ENCODE measurements at regions not wholly inside any gene's neighbourhood (a gene's known extent, or its start where the extent isn't known, plus 50 kb on each side); places are given as distances from the start of the nearest gene placed in this dataset.
A peak's percentile ranks its signal among the peaks of the same experiment; 100 is the strongest.

DNA sequence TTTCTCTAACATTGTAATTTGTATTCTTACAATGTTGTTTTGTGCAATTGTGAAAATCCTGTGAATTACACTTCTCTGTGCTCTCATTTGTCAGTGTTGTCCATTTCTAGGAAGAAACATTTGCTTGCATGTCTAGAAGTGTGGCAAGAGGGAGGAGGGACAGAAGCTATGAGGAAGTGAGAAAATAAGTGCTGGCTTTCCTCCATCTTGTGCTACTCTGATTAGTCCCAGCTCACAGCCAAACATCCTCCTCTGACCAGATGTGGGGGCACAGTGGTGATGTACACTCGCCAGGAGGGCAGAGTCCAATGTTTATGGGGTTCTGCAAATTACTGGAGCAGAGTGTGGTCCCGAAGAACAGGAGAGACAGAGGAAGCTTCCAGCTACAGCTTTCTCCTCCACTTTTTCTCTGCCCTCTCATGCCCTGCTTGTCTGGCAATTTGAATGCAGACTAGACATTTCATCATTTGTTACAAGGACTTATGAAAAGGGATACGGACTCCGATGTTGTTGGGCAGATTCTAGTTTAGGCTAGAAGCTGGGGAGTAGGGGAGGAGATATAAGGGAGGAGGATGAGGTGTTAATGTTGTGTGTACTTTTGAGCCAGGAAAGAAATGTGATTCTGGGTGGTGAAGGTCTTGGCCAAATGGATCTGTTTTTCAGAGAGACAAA is 131.0 kb upstream of the C1GALT1 start:
- DNase-seq (ENCODE audit: low spot score): peak; percentile 21

DNA sequence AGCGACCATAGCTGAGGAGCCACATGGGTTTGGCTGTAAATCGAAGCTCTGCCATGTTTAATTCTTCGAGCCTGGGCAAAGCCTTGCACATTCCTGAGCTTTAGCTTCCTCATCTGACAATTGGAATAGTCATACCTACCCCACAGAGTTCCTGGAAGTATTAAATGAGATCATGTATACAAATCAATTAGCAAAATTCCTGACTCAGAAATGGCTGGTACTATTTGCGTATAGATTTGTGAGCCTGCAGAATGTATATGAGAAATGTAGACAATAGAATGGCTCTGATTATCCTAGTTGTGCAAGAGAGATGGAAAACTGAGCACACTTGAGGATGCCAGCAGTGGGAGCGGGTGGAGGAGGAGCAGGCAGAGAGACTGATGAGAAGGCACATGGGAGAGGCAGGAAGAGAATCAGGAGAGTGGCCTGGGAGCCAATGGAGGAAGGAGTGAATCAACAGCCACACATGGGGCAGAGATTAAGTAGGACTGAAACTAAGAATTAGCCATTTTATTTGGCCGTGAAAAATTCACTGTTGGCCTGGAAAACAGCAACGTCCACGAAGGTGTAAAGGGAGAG is 128.0 kb upstream of the C1GALT1 start:
- DNase-seq (ENCODE audit: low spot score): peak; percentile 9

DNA sequence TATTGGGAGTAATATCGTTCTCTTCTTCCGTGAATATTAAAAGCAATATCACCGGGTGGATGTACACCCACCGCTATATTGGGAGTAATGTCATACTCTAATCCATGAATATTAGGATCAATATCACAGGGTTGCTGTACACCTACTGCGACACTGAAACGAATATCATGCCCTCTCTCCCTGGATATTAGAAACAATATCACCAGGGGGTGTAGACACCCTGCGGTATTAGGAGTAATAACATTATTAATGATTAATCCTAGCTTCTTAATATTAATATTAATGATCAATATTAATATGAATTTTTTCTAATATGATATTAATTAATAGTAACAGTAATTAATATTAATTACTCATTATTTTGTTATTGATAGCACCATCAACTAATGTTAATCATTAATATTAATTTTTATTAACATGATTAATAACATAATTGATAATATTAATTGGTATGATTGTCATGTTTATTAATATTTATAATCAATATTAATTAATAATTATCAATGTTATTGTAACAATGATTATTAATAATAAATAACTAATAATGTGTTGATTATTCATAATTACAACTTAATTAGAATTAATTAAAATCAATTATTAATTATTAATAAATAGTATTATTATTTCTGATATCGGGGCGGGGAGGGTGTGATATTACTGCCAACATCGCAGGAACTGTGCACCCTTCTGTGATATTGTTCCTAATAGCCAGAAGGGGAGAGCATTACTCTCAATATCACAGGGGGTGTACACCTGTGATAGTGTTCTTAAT is 121.3 kb upstream of the C1GALT1 start:
- DNase-seq (ENCODE audit: low spot score): no peak

DNA sequence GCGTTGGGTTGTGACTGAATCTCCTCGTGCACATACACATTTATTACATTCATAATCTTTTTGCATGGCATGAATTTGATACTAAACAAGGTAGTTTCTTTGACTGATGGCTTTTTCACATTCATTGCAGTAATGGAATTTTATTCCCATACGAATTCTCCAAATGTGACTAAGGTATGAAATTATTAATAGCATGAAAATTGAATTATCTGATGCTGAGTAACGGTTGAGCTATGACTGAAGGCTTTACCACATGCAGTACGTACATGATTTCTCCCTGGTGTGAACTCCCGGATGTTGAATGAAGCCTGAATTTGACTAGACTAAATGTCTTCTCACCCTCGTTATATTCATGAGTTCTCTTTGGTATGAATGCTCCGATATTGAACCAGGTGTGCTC is 104.4 kb upstream of the C1GALT1 start:
- DNase-seq (ENCODE audit: low spot score): no peak

DNA sequence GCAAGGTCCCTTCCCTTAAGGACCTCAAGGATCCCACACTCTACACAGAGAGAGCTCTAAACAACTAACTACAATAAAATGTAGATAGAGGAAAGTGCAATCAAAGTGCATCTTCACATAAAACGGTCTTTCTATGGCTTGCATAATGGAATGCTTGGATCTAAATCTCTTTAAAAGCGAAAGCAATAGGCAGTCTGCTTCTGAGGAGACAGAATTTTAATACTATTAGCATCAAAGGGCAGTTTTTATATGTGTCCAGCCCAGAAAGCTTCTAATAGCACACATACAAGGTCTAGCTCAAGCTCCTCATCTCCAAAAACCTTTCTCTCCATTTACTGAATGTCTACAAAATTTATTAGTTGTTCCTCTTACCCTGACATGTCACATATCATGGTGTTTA is 101.5 kb upstream of the C1GALT1 start:
- no peak for DNase-seq (ENCODE audit: low spot score)

DNA sequence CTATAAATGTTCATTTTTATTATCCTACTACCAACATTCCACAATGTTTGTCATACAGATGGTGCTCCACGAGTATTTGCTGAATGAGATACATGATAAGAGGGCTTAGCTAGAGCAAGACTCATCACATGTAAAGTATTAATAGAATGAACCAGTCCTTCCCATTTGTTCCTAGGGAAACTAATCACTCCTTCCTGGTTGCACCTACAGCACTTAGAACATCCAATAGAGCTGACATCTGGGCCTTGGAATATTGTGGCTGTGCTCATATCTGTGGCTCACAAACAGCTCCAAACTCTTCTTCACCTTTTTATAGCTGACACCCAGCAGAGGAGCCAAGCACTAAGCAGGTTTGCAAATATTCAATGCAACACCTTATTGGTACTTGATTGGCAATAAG is 91.9 kb upstream of the C1GALT1 start:
- no peak for DNase-seq (ENCODE audit: low spot score)

DNA sequence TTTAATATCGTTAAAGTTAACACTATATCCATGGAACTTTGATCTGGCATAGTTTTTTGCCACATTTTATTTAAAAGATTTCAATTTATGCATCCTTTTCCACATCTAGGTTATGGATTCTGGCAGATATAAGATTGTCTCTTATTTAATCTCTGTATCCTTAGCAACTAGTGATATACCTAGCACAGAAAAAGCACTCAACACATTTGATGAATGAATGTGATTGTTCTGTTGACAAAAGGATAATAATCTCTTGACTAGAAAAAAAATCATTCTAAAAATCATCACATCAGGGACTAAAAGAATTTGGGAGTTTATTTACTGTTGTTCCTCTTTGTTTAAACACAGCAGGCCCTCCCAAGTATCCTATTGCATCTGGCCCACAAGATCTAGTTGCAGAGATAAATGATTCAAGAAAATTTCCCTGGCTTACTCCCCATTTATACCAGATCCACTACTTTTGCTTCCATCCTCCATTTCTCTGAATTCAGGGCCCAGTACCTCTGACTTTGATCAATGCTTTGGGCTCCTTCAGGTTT is 84.0 kb upstream of the C1GALT1 start:
- DNase-seq (ENCODE audit: low spot score): no peak

DNA sequence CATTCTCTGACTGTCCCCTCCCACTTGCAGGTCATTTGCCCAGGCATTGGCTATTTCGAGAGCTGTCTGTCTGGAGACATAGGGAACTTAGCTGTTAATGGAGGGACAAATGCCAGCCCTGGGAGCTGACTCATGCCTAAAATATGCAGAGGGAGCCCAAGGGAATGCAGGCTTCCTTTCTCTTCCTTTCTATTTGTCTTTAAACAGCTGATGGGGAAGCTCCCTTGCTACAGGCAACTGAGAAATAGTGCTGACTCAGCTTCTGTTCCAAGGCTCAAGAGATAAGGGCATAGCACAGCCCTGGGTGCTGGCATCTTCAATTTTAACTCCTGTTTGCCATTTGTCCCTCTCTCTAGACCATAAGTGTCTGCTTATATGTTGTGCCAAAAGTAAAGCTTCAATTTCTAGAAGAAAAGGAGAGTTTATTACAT is 82.7 kb upstream of the C1GALT1 start:
- peak; percentile 81 for DNase-seq (ENCODE audit: low spot score)

DNA sequence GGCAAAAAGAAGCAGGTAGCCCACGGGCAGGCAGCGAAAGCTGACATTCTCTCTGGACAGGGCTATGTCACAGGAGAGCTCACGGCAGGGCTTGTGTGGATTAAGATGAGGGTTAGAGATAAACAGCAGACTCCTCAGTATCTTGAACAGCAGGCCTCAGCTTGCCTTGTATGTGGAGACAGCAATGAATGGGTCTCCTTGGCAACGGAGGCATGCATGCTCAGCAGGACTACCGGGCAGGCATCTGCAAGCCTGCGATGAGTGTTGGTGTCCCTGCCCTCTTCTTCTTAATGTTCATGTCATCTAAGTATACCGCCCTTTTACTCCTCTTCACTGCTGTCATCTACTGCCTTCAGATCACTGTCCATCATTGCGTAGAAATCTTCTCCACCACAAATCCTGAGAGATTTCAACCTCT is 81.9 kb upstream of the C1GALT1 start:
- DNase-seq (ENCODE audit: low spot score): no peak

DNA sequence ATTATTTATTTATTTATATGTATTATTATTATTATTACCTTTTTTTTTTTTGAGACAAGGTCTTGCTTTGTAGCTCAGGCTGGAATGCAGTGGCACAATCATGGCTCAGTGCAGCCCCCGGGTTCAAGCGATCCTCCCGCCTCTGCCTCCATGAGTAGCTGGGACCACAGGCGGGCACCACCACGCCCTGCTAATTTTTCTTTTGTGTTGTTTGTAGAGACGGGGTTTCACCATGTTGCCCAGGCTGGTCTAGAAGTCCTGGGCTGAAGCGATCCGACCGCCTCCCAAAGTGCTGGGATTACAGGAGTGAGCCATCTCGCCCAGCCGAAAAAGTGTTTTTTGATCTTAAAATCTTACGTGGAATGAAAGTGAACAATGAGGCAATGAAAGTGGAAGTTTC is 79.4 kb upstream of the C1GALT1 start:
- no peak for DNase-seq (ENCODE audit: low spot score)

DNA sequence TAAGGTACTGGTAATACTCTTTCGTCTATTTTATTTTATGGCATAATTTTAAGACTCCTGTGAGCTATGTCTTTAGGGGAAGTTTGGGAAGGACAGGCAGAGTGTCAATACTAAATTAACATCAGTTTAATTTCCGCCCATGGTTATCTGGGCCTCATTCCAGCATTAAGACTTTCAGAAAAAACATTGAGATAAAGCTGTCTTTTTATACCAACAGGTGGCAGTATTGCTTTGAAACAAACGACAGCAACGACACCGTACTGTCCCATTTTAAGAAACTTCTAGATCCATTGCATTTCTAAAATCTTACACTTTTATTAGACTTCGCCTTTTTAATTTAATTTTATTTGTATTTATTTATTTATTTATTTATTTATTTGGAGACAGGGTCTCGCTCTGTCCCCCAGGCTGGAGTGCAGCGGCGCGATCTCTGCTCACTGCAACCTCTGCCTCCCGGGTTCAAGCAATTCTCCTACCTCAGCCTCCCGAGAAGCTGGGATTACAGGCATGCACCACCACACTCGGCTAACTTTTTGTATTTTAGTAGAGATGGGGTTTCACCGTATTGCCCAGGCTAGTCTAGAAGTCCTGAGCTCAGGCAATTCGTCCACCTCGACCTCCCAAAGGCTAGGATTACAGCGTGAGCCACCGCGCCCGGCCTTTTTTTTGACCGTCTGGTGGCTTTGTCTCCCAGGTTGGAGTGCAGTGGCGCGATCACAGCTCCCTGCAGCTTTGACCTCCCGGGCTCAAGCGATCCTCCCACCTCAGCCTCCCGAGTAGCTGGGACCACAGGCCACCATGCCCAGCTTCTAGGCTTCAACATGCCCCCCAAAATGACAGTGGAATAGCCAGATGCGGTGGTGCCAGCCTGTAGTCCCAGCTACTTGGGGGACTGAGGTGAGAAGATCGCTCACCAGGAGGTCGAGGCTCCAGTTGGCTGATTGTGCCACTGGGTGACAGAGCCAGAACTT is 78.7 kb upstream of the C1GALT1 start:
- peak; percentile 65 for DNase-seq (ENCODE audit: low spot score)

DNA sequence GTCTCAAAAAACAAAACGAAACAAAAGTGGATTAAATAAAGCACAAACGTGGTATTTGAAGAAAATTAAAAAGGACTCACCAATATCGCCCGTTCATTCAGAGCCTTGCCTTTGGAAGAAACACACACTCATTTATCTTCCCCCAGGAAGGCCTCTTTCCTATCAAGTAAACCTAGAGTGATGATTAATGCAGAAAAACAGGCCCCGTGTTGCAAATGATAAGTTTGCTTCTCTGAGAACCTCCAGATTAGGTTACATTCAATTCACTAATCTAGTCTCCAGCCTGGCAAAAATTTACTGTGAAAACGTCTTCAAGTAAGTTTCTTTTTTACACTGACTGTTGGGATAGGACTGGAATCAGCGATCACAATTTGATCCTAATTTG is 78.0 kb upstream of the C1GALT1 start:
- DNase-seq (ENCODE audit: low spot score): no peak

DNA sequence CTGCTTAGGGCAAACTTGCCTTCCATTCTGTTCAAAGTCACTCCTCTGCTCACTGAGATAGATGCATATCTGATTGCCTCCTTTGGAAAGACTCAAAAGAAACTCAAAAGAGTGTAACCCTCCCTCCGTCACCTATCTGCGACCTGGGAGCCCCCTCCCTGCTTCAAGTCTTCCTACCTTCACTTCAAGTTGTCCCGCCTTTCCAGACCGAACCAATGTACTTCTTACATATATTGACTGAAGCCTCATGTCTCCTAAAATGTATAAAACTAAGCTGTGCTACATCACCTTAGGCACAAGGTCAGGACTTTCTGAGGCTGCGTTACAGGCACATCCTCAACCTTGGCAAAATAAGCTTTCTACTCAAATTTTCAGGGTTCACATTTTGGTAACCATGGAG is 77.4 kb upstream of the C1GALT1 start:
- DNase-seq (ENCODE audit: low spot score): no peak

DNA sequence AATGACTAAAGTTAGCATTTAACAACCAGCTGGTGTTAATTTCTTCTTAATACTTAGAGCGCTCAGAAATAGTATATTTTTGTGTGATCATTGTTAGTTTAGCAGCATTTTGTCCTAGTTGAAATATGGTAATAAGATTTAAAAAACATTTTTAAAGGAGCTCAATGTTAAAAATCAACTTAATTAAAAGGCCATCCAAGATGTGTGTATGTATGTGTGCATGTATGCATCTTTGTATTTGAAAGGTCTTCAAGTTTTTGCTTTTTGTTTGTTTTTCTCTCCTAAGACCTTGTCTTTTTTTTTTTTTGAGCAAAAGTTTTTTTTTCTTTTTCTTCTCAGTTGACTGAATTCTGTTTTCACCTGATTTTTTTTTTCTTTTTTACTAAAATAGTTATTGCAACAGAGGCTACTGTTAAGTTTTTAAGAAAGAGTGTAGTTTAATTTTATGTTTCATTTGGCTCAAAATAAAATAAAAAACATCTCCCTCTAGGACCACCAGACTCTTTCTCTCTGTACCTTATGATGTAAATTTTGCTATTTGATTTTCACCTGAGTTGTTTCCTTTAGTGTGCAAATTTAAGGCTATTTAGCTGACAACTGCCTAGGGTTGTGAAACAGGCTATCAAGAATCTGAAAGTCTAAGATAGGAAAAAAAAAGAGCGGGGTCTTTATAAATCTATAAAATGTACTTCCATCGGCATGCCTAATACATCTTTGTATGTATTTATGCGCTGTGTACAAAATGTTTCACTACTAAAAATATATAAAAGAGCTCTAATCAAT is 76.4 kb upstream of the C1GALT1 start:
- no peak for DNase-seq (ENCODE audit: low spot score)

DNA sequence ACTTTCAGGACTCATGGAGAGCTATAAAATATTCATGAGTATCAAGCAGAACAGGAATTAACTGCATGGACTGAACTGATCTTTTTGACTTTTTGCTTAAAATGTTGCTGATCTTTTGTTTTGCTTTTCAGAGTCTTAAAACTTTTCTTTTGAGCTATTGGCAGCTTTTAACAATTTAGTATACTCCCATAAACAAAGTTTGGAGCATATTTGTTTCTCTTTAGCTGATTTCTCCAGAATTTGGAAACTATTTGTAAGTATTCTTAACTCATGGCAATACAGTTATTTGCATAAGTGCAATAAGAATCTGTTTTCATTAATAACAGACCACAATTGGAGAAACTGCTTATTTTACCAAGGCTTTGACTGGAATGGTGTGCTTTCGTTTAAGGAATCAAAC is 73.4 kb upstream of the C1GALT1 start:
- DNase-seq (ENCODE audit: low spot score): no peak

DNA sequence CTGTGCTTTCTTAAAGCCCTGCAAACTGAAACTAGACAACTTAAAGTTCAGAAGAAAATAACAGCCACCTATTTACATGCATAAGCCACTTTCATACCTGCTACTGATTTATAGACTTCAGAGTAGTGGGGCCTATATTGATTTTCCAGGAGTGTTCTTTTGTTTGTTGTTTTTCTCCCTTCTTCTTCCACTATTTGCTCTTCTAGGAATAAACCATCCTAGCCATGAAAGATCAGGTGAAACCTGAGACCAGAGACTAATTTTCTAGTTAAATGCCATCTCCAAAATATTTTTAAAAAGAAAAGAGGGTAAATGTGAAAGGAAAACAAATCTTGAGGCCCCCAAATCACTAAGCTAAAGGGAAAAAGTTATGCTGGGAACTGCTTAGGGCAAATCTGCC is 72.4 kb upstream of the C1GALT1 start:
- no peak for DNase-seq (ENCODE audit: low spot score)

DNA sequence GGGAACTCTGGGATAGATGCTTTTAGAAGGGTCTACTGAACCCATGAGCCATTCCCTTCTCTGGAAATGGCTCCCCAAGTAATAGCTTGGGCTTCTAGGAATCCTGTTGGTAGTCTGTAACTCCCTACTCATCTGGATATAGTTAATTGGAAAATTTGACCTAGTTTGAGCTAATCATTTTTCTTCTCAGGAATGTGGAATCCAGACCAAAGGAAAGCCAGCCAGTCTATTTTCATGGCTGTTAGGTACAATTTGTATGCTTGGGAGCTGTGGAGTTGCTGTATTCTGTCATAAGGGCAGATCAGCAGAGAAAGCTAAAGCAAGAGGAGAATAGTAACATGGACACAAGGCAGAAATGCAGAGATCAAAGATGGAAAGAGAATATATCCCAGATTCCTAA is 71.6 kb upstream of the C1GALT1 start:
- peak; percentile 36 for DNase-seq (ENCODE audit: low spot score)

DNA sequence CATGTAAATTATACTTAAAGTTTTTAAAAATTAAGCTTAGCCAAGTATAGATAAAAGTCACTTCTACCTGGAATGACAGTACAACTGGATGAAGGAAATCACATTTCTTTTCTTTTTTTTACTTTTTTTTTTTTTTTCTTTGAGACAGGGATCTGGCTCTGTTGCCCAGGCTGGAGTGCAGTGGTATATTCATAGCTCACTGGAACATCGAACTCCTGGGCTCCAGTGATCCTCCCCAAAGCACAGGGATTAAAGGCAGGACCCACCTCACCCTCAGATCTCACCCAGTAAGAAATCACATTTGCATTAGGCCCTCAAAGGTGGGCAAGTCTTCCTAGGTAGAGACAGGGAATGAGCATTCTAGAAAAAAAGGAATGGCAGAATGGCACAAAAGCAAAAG is 69.5 kb upstream of the C1GALT1 start:
- DNase-seq (ENCODE audit: low spot score): no peak

DNA sequence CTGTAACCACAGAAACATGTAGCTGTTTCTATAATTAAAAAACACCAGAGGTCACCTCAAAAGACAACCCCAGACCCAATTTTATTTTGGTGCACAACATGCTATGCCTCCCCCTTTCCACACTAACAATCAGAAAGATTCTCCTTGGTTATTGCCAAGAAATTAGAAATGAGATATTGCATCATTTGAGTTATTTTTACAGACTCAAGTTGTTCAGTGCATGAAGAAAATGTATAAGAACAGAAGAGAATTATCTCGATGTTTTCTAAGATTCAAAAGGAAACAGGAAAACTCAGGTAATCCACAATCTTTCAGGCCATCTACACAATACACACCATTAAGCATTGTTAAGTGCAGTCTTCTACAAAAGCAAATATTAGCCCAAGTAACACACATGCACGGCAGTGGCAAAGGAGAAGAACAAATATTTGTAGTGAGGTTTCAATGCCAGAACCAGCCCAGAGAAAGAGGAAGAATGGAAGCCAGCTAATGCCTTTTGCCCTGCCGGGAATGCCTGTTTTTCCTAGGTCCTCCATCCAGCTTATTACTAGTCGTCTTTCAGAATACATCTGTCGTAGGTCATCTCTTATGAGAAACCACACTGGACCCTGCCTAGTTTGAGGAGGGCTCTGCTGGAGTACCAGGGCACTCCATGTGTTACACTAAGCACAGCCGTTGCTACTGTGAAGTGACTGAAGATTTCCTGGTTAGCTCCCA is 67.6 kb upstream of the C1GALT1 start:
- no peak for DNase-seq (ENCODE audit: low spot score)

DNA sequence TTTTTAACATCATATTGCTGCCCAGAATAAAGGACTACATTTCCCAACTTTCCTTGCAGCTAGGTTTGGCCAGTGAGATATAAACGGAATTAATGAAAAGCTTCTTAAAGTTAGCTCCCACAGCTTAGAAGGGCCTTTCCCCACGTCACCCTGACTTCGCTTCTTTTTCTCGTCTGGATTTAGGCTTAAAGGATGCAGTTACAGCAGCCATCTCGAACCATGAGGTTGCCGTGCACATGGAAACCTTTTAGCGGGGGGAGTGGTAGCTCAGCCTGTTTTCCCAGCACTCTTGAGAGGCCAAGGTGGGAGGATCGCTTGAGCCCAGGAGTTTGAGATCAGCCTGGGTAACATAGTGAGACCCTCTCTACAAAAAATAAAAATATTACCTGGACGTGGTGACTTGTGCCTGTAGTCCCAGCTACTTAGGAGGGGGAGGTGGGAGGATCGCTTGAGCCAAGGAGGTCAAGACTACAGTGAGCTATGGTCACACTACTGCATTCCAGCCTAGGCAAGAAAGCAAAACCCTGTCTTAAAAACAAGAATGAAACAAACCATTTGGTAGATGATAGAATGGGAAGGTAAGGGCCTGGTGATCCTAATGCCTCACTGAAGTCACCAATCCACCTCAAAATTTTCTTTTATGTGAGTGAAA is 64.3 kb upstream of the C1GALT1 start:
- DNase-seq (ENCODE audit: low spot score): no peak
